ENCODE measurements at regions not wholly inside any gene's neighbourhood (a gene's known extent, or its start where the extent isn't known, plus 50 kb on each side); places are given as distances from the start of the nearest gene placed in this dataset.

- H3K4me3 ChIP-seq (ENCODE audit: low read depth, low read length): no peak overlapping the region
- no peak for TF ChIP-seq CTCF (IDR thresholded peaks at IDR 0.05; ENCODE audit: low read depth, low read length)
Measured at GRCh38 chr6:113524826-113525225, 332.3 kb upstream of the MARCKS start.

GRCh38 chr6:113526553-113526952, 330.6 kb upstream of the MARCKS start:
- H3K4me3 ChIP-seq (ENCODE audit: low read depth, low read length): no peak overlapping the region
- TF ChIP-seq CTCF (IDR thresholded peaks at IDR 0.05; ENCODE audit: low read depth, low read length): no peak

GRCh38 chr6:113526995-113527394, 330.1 kb upstream of the MARCKS start:
- no peak for TF ChIP-seq CTCF (IDR thresholded peaks at IDR 0.05; ENCODE audit: low read depth, low read length)

GRCh38 chr6:113528111-113528510, 329.0 kb upstream of the MARCKS start:
- H3K4me3 ChIP-seq (ENCODE audit: low read depth, low read length): no peak overlapping the region
- no peak for TF ChIP-seq CTCF (IDR thresholded peaks at IDR 0.05; ENCODE audit: low read depth, low read length)

More at GRCh38 chr6:113526995-113527394, 330.1 kb upstream of the MARCKS start:
- no peak overlapping the region for H3K4me3 ChIP-seq (ENCODE audit: low read depth, low read length)

- H3K4me3 ChIP-seq (ENCODE audit: low read depth, low read length): no peak overlapping the region
- TF ChIP-seq CTCF (IDR thresholded peaks at IDR 0.05; ENCODE audit: low read depth, low read length): no peak
Measured at GRCh38 chr6:113529196-113529595, 327.9 kb upstream of the MARCKS start.

GRCh38 chr6:113529879-113530278, 327.3 kb upstream of the MARCKS start:
- no peak overlapping the region for H3K4me3 ChIP-seq (ENCODE audit: low read depth, low read length)
- no peak for TF ChIP-seq CTCF (IDR thresholded peaks at IDR 0.05; ENCODE audit: low read depth, low read length)

- no peak overlapping the region for H3K4me3 ChIP-seq (ENCODE audit: low read depth, low read length)
- TF ChIP-seq CTCF (IDR thresholded peaks at IDR 0.05; ENCODE audit: low read depth, low read length): no peak
Measured at GRCh38 chr6:113530769-113531168, 326.4 kb upstream of the MARCKS start.
